HG03571 (cell line): ENCODE measurements at regions not wholly inside any gene's neighbourhood (a gene's known extent, or its start where the extent isn't known, plus 50 kb on each side); places are given as distances from the start of the nearest gene placed in this dataset.

Source experiments
- ATAC-seq: cut with Tn5 transposase; IDR thresholded peaks from one replicate; pipeline ENCODE4 v1.9.1; 2021; ENCODE audit not compliant: unreplicated experiment

- no peak for ATAC-seq
These were observed 102.2 kb upstream of the GADD45A start for GRCh38 chr1:67582625-67583461.

- ATAC-seq, result no peak
These were observed 101.5 kb upstream of the GADD45A start for GRCh38 chr1:67583462-67583950.

DNA sequence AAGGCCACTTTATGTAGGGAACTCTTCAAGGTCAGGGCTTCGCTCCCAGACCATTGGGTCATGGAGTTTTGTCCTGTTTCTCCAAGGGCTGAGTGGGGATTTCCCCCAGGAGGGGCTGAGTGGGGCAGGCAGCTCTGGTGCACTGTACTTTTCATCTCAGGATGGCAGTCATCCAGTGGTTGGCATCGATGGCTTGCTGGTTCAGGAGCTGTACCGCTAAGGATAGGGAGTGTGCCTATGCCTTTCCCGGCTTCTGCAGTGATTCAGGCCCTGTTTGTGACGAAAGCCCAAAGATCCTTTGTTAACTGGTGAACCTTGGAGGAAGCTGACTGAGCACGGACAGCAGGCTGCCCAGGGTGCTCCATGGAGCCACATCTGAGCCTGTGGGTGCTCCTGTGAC lies 100.1 kb upstream of the GADD45A start:
- ATAC-seq, result no peak

GRCh38 chr1:67586596-67586995 lies 98.4 kb upstream of the GADD45A start:
- no peak for ATAC-seq

GRCh38 chr1:67588178-67588855 lies 96.7 kb upstream of the GADD45A start:
- no peak for ATAC-seq

GRCh38 chr1:67589519-67590233 lies 95.3 kb upstream of the GADD45A start:
- ATAC-seq, result no peak

GRCh38 chr1:67590329-67590728 lies 94.7 kb upstream of the GADD45A start:
- ATAC-seq, result no peak

DNA sequence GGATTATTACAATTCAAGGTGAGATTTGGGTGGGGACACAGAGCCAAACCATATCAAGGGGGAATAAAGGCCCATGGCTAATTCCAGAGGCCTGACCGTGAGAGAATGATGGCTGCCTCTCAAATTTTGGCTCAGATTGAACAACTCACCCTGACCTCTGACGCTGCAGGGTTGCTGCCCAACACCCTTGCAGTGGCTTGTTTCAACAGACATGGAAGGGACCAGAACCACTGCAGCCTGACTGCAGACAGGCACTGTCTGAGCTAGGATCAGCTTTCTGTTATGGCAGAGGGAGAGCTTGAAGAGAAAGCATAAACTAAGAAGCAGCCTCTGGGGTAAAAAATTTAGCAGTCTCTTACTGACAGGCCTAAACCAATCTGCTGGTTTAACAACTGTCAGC lies 90.2 kb upstream of the GADD45A start:
- ATAC-seq, result no peak

GRCh38 chr1:67596674-67597073 lies 88.3 kb upstream of the GADD45A start:
- no peak for ATAC-seq

DNA sequence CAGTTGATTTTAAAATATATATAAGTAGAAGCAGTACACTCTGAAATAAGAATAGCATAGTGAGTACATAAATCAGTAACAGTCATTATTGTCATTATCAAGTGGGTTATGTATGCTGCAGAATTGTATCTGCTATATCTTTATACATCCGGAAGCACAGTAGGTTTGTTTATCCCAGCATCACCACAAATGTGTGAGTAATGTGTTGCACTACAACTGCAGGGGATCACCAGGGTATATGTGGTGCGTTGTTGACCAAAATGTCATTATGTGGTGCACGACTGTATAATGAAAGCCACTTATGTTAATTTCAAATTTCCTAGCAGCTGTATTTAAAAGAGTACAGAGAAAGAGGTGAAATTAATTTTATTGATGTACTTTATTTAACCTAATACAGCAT lies 87.7 kb upstream of the GADD45A start:
- ATAC-seq, result no peak

DNA sequence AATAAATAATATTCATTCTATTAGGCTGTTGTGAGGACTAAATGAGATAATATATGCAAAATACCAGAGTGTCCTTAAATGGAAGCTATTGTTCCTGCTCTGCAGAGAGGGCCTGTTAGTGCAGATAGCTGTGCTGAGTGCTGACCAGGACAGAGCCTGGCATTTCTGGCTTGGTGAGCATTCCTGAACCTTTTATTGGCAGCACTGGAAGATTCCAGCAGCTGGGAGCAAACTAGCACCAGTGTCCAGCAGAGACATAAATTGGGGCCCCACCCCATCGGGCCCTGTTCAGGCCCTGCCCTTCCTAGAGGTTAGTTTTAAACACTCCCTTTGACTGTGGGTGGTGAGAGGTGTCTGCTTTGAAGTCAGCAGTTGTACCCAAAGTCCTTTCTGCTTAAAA lies 85.9 kb upstream of the GADD45A start:
- no peak for ATAC-seq

DNA sequence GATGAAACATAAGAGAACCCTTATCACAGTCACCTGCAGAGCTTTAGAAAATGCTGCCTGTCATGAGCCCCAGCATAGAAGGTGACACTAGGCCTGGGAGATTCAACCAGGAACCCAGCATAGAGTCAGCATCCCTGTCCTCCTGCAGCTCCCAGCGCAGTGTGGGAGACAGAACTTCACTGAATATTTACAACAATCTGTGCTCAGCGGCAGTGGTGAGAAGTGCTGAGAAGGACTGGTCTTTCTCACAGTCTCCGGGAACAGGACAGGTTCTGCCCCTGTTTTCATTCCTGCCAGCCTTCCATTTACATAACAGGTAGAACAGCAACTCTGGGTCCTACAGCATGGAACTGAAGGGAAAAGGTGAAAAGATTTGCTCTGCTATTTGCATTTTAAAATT lies 83.5 kb upstream of the GADD45A start:
- ATAC-seq, result no peak

- ATAC-seq, result no peak
These were observed 83.0 kb upstream of the GADD45A start for GRCh38 chr1:67601955-67602354.

GRCh38 chr1:67604778-67605177 lies 80.2 kb upstream of the GADD45A start:
- ATAC-seq, result no peak

GRCh38 chr1:67605209-67605780 lies 79.7 kb upstream of the GADD45A start:
- no peak for ATAC-seq

DNA sequence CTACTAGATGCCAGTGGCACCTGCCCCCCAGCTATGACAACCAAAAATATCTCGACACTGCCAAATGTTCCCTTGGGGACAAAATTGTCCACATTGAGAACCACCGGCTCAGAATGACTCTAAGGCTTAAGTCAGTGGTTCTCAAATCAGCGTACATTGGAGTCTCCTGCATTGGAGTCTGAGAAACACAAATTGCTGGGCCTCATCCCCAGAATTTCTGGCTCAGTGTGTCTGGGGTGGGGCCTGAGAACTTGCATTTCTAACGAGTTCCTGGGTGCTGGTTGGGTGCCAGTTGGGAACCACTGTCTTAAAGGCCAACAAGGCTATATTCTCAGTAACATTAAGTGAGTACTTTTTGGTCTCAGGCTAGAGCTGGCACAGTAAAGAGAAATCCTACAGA lies 77.7 kb upstream of the GADD45A start:
- no peak for ATAC-seq

DNA sequence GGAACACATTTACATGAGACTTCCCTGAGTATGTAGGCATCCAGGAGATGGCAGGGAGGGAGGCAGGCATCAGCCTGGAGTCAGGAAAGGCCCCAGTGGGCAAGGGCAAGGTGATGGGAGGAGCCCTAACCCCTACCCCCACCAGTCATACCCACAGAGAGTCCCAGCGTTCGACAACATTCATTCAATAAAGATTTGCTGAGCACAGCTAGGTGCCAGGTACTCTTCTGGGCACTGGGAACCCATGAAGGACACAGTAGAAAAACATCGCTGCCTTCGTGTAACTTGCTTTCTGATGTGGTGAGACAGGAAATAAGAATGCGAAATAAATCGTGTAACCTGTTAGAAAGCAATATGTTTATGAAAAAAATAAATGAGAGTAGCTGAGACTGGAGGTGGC lies 77.3 kb upstream of the GADD45A start:
- no peak for ATAC-seq

GRCh38 chr1:67608661-67609576 lies 76.1 kb upstream of the GADD45A start:
- ATAC-seq, result peak; percentile 11

DNA sequence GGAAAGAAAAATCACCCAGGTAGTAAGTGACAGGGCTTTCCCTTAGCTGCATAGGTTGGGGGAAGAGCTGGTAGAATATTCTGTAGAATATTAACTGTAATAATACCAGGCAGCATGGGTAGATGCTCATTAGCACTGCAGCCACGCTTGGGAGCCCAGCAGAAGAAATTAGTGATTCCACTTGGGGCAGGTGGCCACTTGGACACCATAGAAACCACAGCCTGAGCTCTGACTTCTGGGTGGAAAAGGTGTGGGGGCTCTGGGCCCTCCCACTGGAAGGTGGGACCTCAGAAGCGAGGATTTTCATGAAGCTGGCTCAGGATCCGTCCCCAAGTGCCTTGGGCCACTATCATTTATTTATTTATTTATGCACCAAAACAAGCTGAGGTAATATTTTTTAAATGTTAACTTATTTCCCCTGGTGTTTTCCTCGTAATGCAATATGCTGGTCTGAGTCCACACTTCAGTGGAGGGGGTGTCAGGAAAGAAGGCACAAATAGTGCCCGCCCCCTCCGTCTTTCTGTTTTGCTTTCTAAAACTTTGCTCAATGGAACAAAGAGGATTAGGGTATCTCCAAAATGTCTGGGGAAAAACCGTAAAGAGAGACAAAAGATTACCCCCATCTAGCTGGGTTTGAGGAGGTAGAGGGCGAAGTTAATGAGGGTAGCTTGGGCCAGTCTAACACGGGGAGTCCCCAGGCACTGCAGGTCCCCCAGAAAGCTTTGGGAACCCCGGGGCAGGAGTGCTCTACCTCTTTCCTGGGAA lies 75.2 kb upstream of the GADD45A start:
- ATAC-seq, result peak; percentile 62

GRCh38 chr1:67610450-67610849 lies 74.6 kb upstream of the GADD45A start:
- ATAC-seq, result no peak
